Stimulated activated CD4-positive, alpha-beta T cell treated with anti-CD3 and anti-CD28 coated beads, Interleukin-12 subunit alpha, Interleukin-12 subunit beta, amount 100 ng/mL, for 24 hours (primary cell): ENCODE measurements at regions not wholly inside any gene's neighbourhood (a gene's known extent, or its start where the extent isn't known, plus 50 kb on each side); places are given as distances from the start of the nearest gene placed in this dataset.

Source experiments
- DNase-seq, 2 experiments: peaks; one replicate each; pipeline ENCODE4 v3.0.0-alpha.2; 2020; ENCODE audit warnings: low read depth in 2 of 2

GRCh38 chr2:146038014-146038413 is 1518.1 kb upstream of the ZEB2 start:
- no peak for DNase-seq

- DNase-seq, result no peak
Measured at GRCh38 chr2:146037334-146037870, 1517.5 kb upstream of the ZEB2 start.

DNA sequence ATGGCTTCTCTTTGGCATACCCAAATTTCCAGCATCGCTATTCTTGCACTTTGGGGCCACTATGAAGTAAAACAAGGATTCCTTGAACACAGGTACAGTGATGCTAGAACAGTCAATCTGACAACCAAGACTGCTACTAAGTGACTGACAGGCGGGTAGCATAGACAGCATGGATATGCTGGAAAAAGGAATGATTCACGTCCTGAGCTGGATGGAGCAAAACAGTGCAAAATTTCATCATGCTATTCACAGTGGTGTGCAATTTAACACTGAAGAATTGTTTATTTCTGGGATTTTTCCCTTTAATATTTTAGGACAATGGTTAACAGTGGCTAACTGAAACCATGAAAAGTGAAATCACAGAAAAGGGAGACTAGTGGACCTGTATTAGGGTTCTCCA is 1511.2 kb upstream of the ZEB2 start:
- DNase-seq, result no peak

- no peak for DNase-seq
Measured at GRCh38 chr2:146027156-146027555, 1507.2 kb upstream of the ZEB2 start.

- DNase-seq, result no peak
Measured at GRCh38 chr2:146025519-146025918, 1505.6 kb upstream of the ZEB2 start.

- no peak for DNase-seq
Measured at GRCh38 chr2:146024212-146024743, 1504.4 kb upstream of the ZEB2 start.

GRCh38 chr2:146004462-146004861 is 1484.5 kb upstream of the ZEB2 start:
- no peak for DNase-seq

DNA sequence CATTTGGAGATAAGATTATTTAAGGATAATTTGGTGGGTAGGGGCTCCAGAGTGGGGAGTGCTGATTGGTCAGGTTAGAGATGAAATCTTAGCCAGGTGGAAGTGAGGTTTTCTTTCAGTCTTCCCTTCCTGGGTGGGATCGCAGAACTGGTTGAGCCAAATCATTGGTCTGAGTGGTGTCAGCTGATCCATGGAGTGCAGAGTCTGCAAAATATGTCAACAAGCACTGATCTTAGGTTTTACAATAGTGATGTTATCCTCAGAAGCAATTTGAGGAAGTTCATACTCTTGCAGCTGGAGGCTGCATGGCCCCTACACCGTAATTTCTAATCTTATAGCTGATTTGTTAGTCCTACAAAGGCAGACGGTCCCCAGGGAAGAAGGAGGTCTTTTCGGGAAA is 1483.4 kb upstream of the ZEB2 start:
- no peak for DNase-seq

- DNase-seq, result no peak
Measured at GRCh38 chr2:145994910-145995309, 1475.0 kb upstream of the ZEB2 start.

GRCh38 chr2:145992572-145992971 is 1472.7 kb upstream of the ZEB2 start:
- DNase-seq, result no peak

DNA sequence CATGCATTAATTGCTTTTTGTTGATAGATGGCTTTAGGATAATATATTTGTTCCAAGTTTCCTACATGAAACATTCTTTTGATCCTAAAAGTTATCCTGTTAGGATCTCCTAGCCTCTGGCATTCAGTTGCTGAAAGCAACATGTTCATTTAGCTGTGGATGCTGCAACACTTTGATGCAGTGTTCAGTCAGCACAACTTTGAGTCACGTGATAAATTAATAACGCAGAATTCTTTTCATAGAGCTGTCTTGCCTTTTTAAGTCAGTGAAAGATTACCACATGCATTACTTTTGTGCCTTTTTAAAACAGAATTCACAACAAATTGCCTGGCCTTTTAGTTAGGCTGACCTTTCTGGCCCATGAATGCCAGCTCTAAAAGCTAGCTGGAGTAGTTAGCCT is 1467.9 kb upstream of the ZEB2 start:
- DNase-seq, result no peak

DNA sequence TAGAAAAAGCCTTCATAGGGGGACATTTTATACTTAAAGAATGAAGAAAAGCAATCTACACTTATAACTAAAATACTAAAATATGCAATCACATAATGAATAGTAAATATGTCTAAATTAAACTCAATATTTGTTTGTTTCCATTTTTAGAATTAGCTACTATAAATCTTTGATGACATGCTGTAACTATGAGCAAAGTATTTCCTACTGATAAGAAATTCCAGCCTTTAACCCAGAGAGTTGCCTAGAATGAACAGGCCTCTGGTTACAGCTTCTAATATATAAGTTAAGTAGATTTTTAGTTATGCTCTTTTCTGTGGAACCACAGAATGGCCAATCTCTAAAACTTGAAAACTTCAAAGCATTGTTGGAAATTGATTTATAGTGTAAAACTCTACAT is 1465.6 kb upstream of the ZEB2 start:
- no peak for DNase-seq

GRCh38 chr2:145984580-145984979 is 1464.7 kb upstream of the ZEB2 start:
- no peak for DNase-seq

DNA sequence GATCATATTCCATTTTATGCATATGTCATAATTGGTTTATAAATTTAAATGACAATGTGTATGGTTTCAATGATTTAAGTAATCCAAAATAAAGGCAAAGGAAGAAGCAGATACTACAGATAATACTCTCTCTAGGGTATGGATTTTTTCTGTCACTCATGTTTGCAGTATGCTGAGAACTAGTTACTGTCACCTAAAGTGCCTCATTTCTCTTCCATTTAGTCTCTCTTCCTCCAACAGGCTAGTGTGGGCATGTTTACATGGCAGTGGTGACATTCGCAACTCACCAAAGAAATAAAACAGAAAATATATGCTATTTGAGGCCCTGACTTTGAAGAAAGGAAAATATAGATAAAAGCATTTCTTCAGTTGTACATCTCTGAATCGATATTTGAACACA is 1460.4 kb upstream of the ZEB2 start:
- DNase-seq, result no peak

DNA sequence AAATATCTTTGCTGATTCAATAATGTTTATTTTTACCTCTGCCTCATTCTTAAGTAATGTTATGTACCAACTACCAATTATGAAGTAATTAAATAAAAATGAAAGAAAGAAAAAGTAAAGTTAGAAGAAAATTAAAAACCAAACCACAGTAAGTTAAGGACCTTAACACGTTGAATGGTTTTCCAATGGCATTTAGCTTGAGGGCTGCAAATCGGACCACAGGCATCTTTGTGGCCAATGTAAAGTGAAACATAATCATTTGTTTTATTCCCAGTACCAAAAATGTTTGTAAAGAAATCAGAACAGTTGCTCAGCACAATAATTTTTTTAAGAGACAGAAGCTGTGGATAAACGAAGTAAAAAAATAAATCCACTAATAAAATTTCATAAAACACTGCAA is 1455.5 kb upstream of the ZEB2 start:
- DNase-seq, result no peak

DNA sequence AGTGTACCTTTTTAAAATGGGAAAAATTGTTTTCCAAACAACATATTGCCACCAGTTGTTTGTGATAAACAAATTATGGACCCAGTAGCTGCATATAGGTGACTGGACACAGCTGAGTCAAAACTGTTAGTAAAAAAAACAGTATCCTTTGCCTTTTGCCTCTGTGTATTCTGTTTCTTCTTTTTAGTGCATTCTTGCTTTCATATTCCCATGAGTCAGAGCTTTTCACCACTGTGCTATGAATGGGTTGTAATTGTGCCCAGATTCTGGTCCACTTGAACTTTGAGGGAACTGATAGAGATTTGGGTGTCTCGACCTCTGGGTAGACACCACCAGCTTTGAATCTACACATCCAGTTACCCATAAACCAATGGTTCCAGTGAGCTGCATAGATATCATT is 1441.9 kb upstream of the ZEB2 start:
- DNase-seq, result no peak

DNA sequence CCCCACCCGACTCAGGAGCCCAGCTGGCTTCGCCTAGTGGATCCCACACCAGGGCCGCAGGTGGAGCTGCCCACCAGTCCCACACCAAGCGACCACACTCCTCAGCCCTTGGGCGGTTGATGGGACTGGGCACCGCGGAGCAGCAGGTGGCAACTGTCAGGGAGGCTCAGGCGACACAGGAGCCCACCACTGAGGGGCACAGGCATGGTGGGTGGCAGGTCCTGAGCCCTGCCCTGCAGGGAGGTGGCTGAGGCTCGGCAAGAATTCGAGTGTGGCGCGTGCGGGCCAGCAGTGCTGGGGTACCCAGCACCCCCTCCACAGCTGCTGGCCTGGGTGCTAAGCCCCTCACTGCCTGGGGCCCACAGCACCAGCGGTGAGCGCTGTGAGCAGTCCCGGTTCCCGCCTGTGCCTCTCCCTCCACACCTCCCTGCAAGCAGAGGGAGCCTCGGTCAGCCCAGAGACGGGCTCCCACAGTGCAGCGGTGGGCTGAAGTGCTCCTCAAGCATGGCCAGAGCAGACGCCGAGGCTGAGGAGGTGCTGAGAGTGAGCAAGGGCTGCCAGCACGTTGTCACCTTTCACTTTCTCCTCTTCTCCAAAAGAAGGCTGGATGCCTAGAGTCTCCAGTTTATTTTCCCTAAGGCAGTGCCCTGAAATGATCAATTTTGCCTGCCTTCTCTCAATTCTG is 1440.7 kb upstream of the ZEB2 start:
- no peak for DNase-seq

DNA sequence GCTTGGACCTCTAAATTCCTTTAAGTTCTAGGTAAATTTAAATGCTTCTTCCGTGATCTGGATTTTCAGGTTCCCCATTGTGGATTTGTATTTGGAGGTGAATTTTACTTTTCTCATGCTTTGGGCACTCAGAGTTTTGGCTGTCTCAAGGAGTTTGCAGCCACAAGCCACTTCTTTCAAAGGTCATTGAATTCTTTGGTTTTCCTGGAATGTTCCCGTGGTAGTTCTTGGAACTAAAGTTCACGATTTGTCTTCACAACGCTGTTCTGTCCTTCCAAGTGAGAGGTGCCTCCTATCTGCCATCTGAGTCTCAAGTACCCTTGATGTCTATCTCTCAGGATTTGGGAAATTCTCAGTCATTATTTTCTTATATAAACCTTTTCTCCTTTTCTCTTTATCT is 1438.7 kb upstream of the ZEB2 start:
- DNase-seq, result no peak

DNA sequence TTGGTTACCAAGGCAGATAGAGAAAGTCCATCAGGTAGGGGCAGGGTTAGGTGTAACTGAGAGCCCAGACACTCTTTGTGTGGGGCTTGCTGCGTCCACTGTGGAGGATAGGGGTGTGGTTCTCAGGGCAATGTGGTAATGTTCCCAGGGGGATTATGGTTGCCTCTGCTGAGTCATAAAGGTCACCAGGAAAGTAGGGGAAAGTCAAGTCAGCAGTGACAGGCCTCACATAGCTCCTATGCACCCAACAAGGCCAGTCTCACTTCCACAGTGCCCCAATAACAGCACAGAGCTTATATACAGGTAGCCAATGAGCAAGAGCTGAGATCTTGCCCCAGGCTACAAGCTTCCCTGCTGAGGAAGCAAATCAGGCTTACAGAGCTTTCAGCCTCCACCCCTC is 1438.0 kb upstream of the ZEB2 start:
- no peak for DNase-seq

DNA sequence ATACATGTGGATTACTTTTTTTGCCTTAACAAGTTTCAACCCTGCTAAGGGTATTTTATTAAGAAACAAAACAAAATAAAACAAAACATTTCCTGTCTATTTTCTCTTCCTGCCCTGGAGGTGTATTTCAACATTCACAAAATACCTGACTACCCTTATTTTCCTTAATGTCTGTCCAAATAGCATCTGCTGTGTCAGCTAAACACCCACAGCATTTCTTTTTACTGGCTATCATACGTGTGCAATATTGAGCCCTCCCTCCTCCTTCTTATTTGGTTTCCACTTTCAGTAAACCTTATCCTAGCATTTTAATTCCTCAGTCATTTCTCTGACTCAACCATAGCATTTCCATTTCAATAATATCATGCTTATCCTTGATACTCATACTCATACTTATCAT is 1420.0 kb upstream of the ZEB2 start:
- DNase-seq, result no peak

- DNase-seq, result no peak
Measured at GRCh38 chr2:145935016-145935415, 1415.1 kb upstream of the ZEB2 start.

- no peak for DNase-seq
Measured at GRCh38 chr2:145931781-145932395, 1412.0 kb upstream of the ZEB2 start.

DNA sequence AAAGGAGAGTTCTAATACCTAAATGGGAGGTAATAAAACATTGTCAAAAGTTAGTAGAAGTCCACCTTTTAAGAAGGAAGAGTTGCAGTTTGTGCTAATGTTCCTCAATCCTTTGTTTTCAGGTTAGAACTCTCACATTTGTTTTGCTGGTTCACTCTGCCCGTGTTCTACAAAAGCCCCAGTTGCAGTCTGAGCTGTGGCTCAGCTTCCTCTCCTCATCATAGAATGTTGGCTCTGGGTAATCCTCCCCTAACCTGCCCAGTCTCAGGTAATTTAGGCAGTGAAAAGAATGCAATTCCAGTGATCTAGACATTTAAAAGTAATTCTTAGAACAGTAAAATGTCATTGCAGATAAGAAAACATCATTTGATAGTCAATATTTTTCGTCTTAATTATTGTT is 1410.4 kb upstream of the ZEB2 start:
- DNase-seq, result no peak
